ENCODE measurements at regions not wholly inside any gene's neighbourhood (a gene's known extent, or its start where the extent isn't known, plus 50 kb on each side); places are given as distances from the start of the nearest gene placed in this dataset.

DNA sequence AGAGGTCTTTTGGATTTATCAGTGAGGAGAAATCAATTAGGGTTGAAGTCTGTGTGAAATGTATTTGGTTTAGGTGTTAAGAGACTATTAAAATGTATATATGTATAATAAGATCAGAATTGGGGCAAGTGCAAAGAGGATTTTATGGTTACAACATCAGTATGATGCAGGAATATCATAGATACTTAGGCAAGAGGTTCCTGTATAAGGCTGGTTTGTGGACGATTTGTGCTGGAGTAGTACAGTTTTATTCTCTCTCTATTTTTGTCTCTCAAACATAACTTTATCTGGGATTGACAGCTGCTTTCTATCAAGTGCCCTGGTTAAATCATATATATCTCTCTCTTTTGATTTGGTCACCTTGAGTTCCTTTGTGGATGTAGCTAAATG lies 142.5 kb downstream of the CTH start:
- Histone ChIP-seq H3K9me3 (ENCODE audit: insufficient read depth in 2 of 2, low read depth in 1 of 2, low read length in 1 of 2) (no peaks in the 10 kb centered on the region), H2BK5ac (ENCODE audit: low read depth, low read length) (no peak overlapping the region), H3K4ac (replicated peaks; ENCODE audit: insufficient read length, low read depth, low read length) (no peak overlapping the region), H3K79me2 (ENCODE audit: control insufficient read depth in 1 of 2, insufficient read depth in 2 of 2, low read length in 2 of 2) (no peaks in the 10 kb centered on the region), H3K14ac (ENCODE audit: insufficient read length) (no peak overlapping the region), H3K27ac (ENCODE audit: low read depth, low read length) (no peak overlapping the region), H3K23ac (ENCODE audit: insufficient read length) (no peak overlapping the region), H3K4me2 (ENCODE audit: insufficient read depth in 1 of 2, low read depth in 2 of 2, low read length in 2 of 2) (no peak overlapping the region), H3K18ac (ENCODE audit: extremely low read depth, low read length) (no peak overlapping the region), H4K5ac (ENCODE audit: insufficient read length, low read depth, low read length) (no peak overlapping the region), H3K27me3 (replicated peaks in 1 of 4; ENCODE audit: control insufficient read depth in 3 of 4, extremely low read depth in 1 of 4, insufficient read depth in 3 of 4, low read length in 3 of 4) (no peaks in the 10 kb centered on the region), H2AK5ac (ENCODE audit: low read depth, low read length) (no peak overlapping the region), H2BK20ac (ENCODE audit: low read length) (no peak overlapping the region), H4K8ac (ENCODE audit: extremely low read depth, insufficient read depth, low read length) (no peak overlapping the region), H2BK15ac (ENCODE audit: low read length) (no peak overlapping the region), H3K23me2 (ENCODE audit: low read depth, low read length) (no peaks in the 10 kb centered on the region), H3K36me3 (ENCODE audit: control insufficient read depth in 2 of 4, insufficient read depth in 4 of 4, low read length in 3 of 4) (no peaks in the 10 kb centered on the region), H3K56ac (replicated peaks; ENCODE audit: insufficient read length, low read depth, low read length) (no peak overlapping the region), H3K79me1 (ENCODE audit: low read depth, low read length) (no peaks in the 10 kb centered on the region), H2AFZ (ENCODE audit: low read length) (no peak overlapping the region), H2BK120ac (replicated peaks; ENCODE audit: low read depth, low read length) (no peak overlapping the region), H2BK12ac (ENCODE audit: low read depth, low read length) (no peak overlapping the region), H3K9ac (replicated peaks in 1 of 4; ENCODE audit: extremely low read depth in 1 of 4, low read depth in 3 of 4, low read length in 3 of 4) (no peak overlapping the region), H3K4me3 (ENCODE audit: extremely low read depth in 1 of 4, insufficient read depth in 2 of 4, low read depth in 3 of 4, low read length in 4 of 4) (no peak overlapping the region), H3K4me1 (replicated peaks in 1 of 4; ENCODE audit: control insufficient read depth in 3 of 4, insufficient read depth in 4 of 4, low read length in 3 of 4) (peaks cover 1 to 8% (median 5%) of the 10 kb centered on the region in 4 experiments; a peak in 3 of 7 replicates), H4K20me1 (replicated peaks in 1 of 2; ENCODE audit: control insufficient read depth in 1 of 2, insufficient read depth in 2 of 2, low read length in 2 of 2) (no peaks in the 10 kb centered on the region), H4K91ac (replicated peaks; ENCODE audit: insufficient read length, low read length) (no peak overlapping the region)
- no peak for TF ChIP-seq BRCA1 (IDR thresholded peaks at IDR 0.05; ENCODE audit: low read depth, low read length)
- TF ChIP-seq TEAD4 (IDR thresholded peaks at IDR 0.05; ENCODE audit: low read depth, low read length), result no peak
- FAIRE-seq (no peak), DNase-seq (ENCODE audit: low read depth in 1 of 2, low spot score in 2 of 2) (no peak)
- ChIA-PET POLR2A (ENCODE audit: partially characterized antibody) (no interaction called here), CTCF (ENCODE audit: partially characterized antibody) (no interaction called here)
- WGBS, 2 experiments (ENCODE audit: extremely low coverage in 1 of 2, insufficient coverage in 1 of 2, insufficient read length in 1 of 2, insufficient replicate concordance in 2 of 2, low coverage in 1 of 2, low lambda C conversion rate in 2 of 2, missing lambda C conversion rate in 1 of 2), result 83% methylated on average over 1 of the region's 1 CpG; no CpG with 5 or more reads in 1 of the 2 experiments
